ENCODE measurements at regions not wholly inside any gene's neighbourhood (a gene's known extent, or its start where the extent isn't known, plus 50 kb on each side); places are given as distances from the start of the nearest gene placed in this dataset.

- H3K27me3 Mint-ChIP-seq (ENCODE audit: low read depth in 3 of 3): no peaks in the 10 kb centered on the region
Observed at GRCh38 chr6:122129313-122130025, 270.0 kb upstream of the HSF2 start.

GRCh38 chr6:122130026-122130348 lies 269.5 kb upstream of the HSF2 start:
- Mint-ChIP-seq H3K36me3 (no peaks in the 10 kb centered on the region), H3K4me1 (peaks cover 1 to 7% of the 10 kb centered on the region in 2 donors), H3K27me3 (ENCODE audit: low read depth in 3 of 3) (no peaks in the 10 kb centered on the region), H3K4me3 (no peak overlapping the region), H3K9me3 (peaks cover 0 to 10% (median 5%) of the 10 kb centered on the region in 6 donors), H3K27ac (no peak overlapping the region)
- DNase-seq: no peak

More at GRCh38 chr6:122129313-122130025, 270.0 kb upstream of the HSF2 start:
- Mint-ChIP-seq H3K9me3 (peaks cover 0 to 10% (median 5%) of the 10 kb centered on the region in 6 donors), H3K4me1 (peaks cover 1 to 7% of the 10 kb centered on the region in 2 donors), H3K36me3 (no peaks in the 10 kb centered on the region), H3K27ac (no peak overlapping the region), H3K4me3 (no peak overlapping the region)
- DNase-seq: no peak

GRCh38 chr6:122130518-122130917 lies 268.9 kb upstream of the HSF2 start:
- no peaks in the 10 kb centered on the region for H3K27me3 Mint-ChIP-seq (ENCODE audit: low read depth in 3 of 3)
- H3K9me3 Mint-ChIP-seq: peaks cover 0 to 10% (median 5%) of the 10 kb centered on the region in 6 donors
- H3K27ac Mint-ChIP-seq: no peak overlapping the region
- H3K36me3 Mint-ChIP-seq: no peaks in the 10 kb centered on the region
- H3K4me1 Mint-ChIP-seq: peaks cover 1 to 7% of the 10 kb centered on the region in 2 donors
- no peak overlapping the region for H3K4me3 Mint-ChIP-seq
- DNase-seq: no peak

GRCh38 chr6:122136386-122136785 lies 263.1 kb upstream of the HSF2 start:
- no peaks in the 10 kb centered on the region for H3K36me3 Mint-ChIP-seq
- H3K4me1 Mint-ChIP-seq: no peaks in the 10 kb centered on the region
- no peak overlapping the region for H3K27ac Mint-ChIP-seq
- peaks cover 0 to 8% (median 0%) of the 10 kb centered on the region in 6 donors for H3K9me3 Mint-ChIP-seq
- no peaks in the 10 kb centered on the region for H3K27me3 Mint-ChIP-seq (ENCODE audit: low read depth in 3 of 3)
- DNase-seq: no peak
- H3K4me3 Mint-ChIP-seq: no peak overlapping the region

GRCh38 chr6:122140031-122140430 lies 259.4 kb upstream of the HSF2 start:
- Mint-ChIP-seq H3K27me3 (ENCODE audit: low read depth in 3 of 3) (no peaks in the 10 kb centered on the region), H3K9me3 (peaks cover 0 to 22% (median 0%) of the 10 kb centered on the region in 6 donors), H3K4me3 (no peak overlapping the region), H3K27ac (no peak overlapping the region), H3K4me1 (no peaks in the 10 kb centered on the region), H3K36me3 (no peaks in the 10 kb centered on the region)
- DNase-seq: no peak

- no peak for DNase-seq
- Mint-ChIP-seq H3K36me3 (no peaks in the 10 kb centered on the region), H3K4me1 (no peaks in the 10 kb centered on the region)
Observed at GRCh38 chr6:122141246-122141645, 258.2 kb upstream of the HSF2 start.

GRCh38 chr6:122143813-122144601 lies 255.4 kb upstream of the HSF2 start:
- no peaks in the 10 kb centered on the region for H3K4me1 Mint-ChIP-seq
- no peaks in the 10 kb centered on the region for H3K36me3 Mint-ChIP-seq
- H3K4me3 Mint-ChIP-seq: no peak overlapping the region
- H3K9me3 Mint-ChIP-seq: peaks cover 0 to 16% (median 2%) of the 10 kb centered on the region in 6 donors
- peaks cover 0 to 2% (median 0%) of the 10 kb centered on the region in 3 donors for H3K27me3 Mint-ChIP-seq (ENCODE audit: low read depth in 3 of 3)
- DNase-seq: no peak
- H3K27ac Mint-ChIP-seq: no peak overlapping the region

More at GRCh38 chr6:122141246-122141645, 258.2 kb upstream of the HSF2 start:
- no peaks in the 10 kb centered on the region for H3K27me3 Mint-ChIP-seq (ENCODE audit: low read depth in 3 of 3)
- H3K9me3 Mint-ChIP-seq: peaks cover 0 to 21% (median 0%) of the 10 kb centered on the region in 6 donors
- no peak overlapping the region for H3K27ac Mint-ChIP-seq
- no peak overlapping the region for H3K4me3 Mint-ChIP-seq

- Mint-ChIP-seq H3K4me3 (no peak overlapping the region), H3K27ac (no peak overlapping the region), H3K4me1 (no peaks in the 10 kb centered on the region), H3K9me3 (peaks cover 0 to 16% (median 2%) of the 10 kb centered on the region in 6 donors), H3K27me3 (ENCODE audit: low read depth in 3 of 3) (peaks cover 0 to 3% (median 1%) of the 10 kb centered on the region in 3 donors), H3K36me3 (no peaks in the 10 kb centered on the region)
- DNase-seq: no peak
Observed at GRCh38 chr6:122145246-122145645, 254.2 kb upstream of the HSF2 start.

- Mint-ChIP-seq H3K27ac (no peak overlapping the region), H3K27me3 (ENCODE audit: low read depth in 3 of 3) (peaks cover 0 to 4% (median 1%) of the 10 kb centered on the region in 3 donors), H3K4me3 (no peak overlapping the region), H3K36me3 (no peaks in the 10 kb centered on the region), H3K4me1 (no peaks in the 10 kb centered on the region), H3K9me3 (peaks cover 0 to 16% (median 2%) of the 10 kb centered on the region in 6 donors)
- DNase-seq: no peak
Observed at GRCh38 chr6:122145741-122146240, 253.7 kb upstream of the HSF2 start.

- Mint-ChIP-seq H3K4me3 (no peak overlapping the region), H3K36me3 (no peaks in the 10 kb centered on the region), H3K9me3 (peaks cover 0 to 9% (median 4%) of the 10 kb centered on the region in 6 donors), H3K4me1 (no peaks in the 10 kb centered on the region), H3K27ac (no peak overlapping the region), H3K27me3 (ENCODE audit: low read depth in 3 of 3) (peaks cover 0 to 4% (median 1%) of the 10 kb centered on the region in 3 donors)
- no peak for DNase-seq
Observed at GRCh38 chr6:122147291-122147690, 252.2 kb upstream of the HSF2 start.

GRCh38 chr6:122151066-122151465 lies 248.4 kb upstream of the HSF2 start:
- DNase-seq: no peak
- H3K36me3 Mint-ChIP-seq: no peaks in the 10 kb centered on the region
- peaks cover 0 to 4% (median 1%) of the 10 kb centered on the region in 3 donors for H3K27me3 Mint-ChIP-seq (ENCODE audit: low read depth in 3 of 3)
- H3K4me1 Mint-ChIP-seq: no peaks in the 10 kb centered on the region
- no peak overlapping the region for H3K27ac Mint-ChIP-seq
- H3K4me3 Mint-ChIP-seq: no peak overlapping the region
- H3K9me3 Mint-ChIP-seq: peaks cover 0 to 20% (median 3%) of the 10 kb centered on the region in 6 donors

GRCh38 chr6:122151763-122152162 lies 247.7 kb upstream of the HSF2 start:
- Mint-ChIP-seq H3K4me1 (no peaks in the 10 kb centered on the region), H3K9me3 (peaks cover 0 to 20% (median 3%) of the 10 kb centered on the region in 6 donors), H3K27me3 (ENCODE audit: low read depth in 3 of 3) (peaks cover 0 to 4% (median 3%) of the 10 kb centered on the region in 3 donors), H3K4me3 (no peak overlapping the region), H3K27ac (no peak overlapping the region), H3K36me3 (no peaks in the 10 kb centered on the region)
- no peak for DNase-seq

GRCh38 chr6:122153557-122153956 lies 245.9 kb upstream of the HSF2 start:
- Mint-ChIP-seq H3K36me3 (no peaks in the 10 kb centered on the region), H3K27ac (no peak overlapping the region), H3K27me3 (ENCODE audit: low read depth in 3 of 3) (peaks cover 0 to 4% (median 3%) of the 10 kb centered on the region in 3 donors), H3K9me3 (peaks cover 0 to 19% (median 2%) of the 10 kb centered on the region in 6 donors), H3K4me3 (no peak overlapping the region), H3K4me1 (no peaks in the 10 kb centered on the region)
- DNase-seq: no peak

GRCh38 chr6:122154155-122154554 lies 245.3 kb upstream of the HSF2 start:
- H3K4me1 Mint-ChIP-seq: no peaks in the 10 kb centered on the region
- H3K4me3 Mint-ChIP-seq: no peak overlapping the region
- H3K9me3 Mint-ChIP-seq: peaks cover 0 to 19% (median 2%) of the 10 kb centered on the region in 6 donors
- H3K27me3 Mint-ChIP-seq (ENCODE audit: low read depth in 3 of 3): peaks cover 0 to 3% (median 2%) of the 10 kb centered on the region in 3 donors
- no peaks in the 10 kb centered on the region for H3K36me3 Mint-ChIP-seq
- no peak for DNase-seq
- H3K27ac Mint-ChIP-seq: no peak overlapping the region

Measured in immature natural killer cell (primary cell).